DMS53 treated with DMSO at 0.1 percent for 48 hours (cell line): ENCODE measurements at regions not wholly inside any gene's neighbourhood (a gene's known extent, or its start where the extent isn't known, plus 50 kb on each side); places are given as distances from the start of the nearest gene placed in this dataset.
"Not testable (repeated sequence)": the region's sequence is repeated elsewhere in the genome, so short reads cannot be mapped to it uniquely, and the experiment has no call there.

ENCODE experiments used
- DNase-seq: peaks from one replicate; lab custom pipeline; 2025; ENCODE audit not compliant: unreplicated experiment; lab: John Stamatoyannopoulos, UW

- no peak for DNase-seq
Observed at GRCh38 chr18:39611381-39612100, 2045.9 kb upstream of the CELF4 start.

GRCh38 chr18:39607034-39607433 is 2041.4 kb upstream of the CELF4 start:
- no peak for DNase-seq

DNA sequence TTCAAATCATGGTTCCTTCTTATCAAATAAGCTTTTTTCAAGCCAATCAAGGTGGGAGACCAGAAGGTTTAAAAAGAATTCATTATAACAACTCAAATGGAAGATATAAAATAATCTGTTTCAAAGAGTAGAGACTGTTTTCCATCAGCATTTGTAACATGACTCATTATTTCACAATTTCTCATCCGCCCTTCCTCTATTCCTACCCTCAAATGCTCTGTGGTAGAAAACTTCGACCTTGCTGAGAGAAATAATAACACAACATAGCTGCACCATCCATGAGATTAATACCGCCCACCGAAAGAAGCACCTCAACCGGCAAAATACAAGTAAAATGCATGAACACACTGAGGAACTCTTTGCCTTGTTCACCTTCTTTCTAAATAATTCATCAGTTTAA is 2039.2 kb upstream of the CELF4 start:
- no peak for DNase-seq

DNA sequence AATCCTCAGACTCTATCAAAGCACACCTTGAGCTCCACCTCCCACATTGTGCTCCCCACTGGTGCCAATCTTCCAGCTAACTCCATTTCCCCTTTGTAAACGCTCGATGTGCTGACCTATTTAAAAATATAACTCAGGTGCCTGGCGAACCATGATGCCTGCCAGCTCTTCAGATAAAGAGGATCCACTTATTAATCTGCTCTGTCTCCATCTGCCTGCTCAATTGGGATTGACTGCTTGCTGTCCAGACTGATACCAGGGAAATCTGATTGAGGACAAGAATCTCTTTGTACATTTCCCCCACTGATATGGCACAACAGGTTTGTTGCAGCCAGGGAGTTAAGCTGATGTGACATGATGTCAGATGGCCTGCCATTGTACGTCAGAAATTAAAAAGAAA is 2036.5 kb upstream of the CELF4 start:
- no peak for DNase-seq

DNA sequence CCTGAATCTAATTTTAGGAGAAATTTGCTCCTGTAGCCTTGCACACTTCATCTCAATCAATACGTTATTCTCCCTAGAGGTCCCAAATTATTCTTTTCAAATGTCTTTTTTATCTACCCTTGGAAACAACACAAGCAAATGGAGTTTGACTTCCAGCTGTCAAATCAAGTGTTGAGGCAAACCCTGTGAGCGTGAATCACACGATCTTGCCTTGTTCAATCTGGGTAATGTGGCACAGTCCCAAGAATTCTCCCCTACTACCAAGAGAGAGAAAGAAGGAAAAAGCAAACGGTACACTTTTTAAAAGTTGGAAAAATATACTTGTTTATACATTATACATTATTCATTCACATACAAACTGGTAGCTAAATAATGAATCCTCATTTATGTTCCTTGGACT is 2035.3 kb upstream of the CELF4 start:
- no peak for DNase-seq

- no peak for DNase-seq
Observed at GRCh38 chr18:39599251-39599650, 2033.7 kb upstream of the CELF4 start.

- no peak for DNase-seq
Observed at GRCh38 chr18:39596891-39597290, 2031.3 kb upstream of the CELF4 start.

GRCh38 chr18:39596221-39596620 is 2030.6 kb upstream of the CELF4 start:
- DNase-seq = no peak

GRCh38 chr18:39594206-39594605 is 2028.6 kb upstream of the CELF4 start:
- DNase-seq = no peak

DNA sequence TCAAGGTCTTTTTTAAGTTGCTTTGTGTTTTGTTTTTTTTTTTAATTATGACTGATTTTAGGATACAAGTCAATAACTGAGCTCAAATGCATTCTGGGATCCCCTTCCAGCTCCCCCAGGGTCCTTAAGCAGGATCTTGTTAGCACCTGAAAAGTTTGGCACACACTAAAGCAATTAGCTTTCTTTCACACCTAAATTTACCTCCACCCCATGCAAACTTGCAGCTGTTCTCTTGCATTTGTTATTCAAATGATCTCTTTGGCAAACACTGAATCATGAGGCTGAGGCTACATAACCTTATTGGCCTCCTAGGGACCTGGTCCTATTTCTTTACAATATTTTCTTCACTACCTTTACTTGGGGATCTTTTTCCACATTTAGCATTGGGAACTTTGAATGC is 2026.1 kb upstream of the CELF4 start:
- no peak for DNase-seq

DNA sequence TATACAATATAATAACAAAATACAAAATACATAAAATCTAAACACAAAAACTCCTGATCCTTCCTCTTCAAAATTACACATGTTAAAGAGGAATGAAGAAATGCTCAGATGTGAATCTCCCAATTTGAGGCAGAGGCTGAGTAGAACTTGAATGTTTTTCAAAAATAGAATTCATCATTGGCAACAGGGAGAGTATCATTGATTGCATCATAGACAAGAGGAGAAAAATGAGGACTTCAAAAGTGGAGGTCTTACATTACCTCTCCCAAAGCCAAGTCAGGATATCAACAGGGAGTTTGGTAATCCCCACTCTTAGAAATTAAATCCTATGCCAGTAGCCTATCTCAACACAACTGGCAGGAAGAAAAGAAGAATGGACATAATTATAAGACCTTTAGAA is 2023.9 kb upstream of the CELF4 start:
- no peak for DNase-seq

DNA sequence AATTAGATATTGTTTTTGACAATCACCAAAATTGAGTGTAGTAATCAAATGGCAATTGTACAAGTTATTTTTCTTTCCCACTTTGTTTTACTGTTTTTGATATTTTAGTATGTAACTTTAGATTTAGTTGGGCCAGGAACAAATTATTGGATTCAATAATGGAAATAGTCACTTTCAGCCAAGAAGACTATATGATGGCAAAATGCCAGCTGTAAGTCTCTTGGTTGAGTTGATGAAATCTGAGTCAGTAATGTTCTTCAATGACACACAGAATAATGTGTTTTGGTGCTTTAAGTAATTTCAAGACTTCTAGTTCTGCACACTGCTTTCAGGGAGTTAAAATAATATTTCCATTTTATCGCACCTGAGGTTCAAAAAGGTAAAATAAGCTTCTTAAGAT is 2022.0 kb upstream of the CELF4 start:
- no peak for DNase-seq

DNA sequence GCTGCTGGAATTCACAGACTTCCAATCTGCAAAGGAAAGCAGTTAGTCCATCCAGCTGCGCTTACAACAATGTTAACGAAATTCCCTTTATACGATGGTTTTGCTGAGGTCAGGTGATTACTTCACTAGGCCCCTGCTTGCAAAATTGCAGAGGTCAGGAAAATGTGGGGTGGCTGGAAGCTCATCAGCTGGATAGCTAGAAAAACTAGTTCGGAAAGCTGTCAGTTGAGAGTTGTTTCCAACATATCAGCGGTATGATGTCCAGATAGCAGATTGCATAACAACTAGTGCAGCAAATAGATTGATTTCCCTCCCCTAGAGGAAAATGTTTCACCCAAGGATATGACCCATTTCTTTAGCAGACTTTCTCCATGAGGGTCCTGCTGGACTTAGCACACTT is 2021.1 kb upstream of the CELF4 start:
- DNase-seq = no peak

GRCh38 chr18:39574897-39575296 is 2009.3 kb upstream of the CELF4 start:
- DNase-seq = no peak

DNA sequence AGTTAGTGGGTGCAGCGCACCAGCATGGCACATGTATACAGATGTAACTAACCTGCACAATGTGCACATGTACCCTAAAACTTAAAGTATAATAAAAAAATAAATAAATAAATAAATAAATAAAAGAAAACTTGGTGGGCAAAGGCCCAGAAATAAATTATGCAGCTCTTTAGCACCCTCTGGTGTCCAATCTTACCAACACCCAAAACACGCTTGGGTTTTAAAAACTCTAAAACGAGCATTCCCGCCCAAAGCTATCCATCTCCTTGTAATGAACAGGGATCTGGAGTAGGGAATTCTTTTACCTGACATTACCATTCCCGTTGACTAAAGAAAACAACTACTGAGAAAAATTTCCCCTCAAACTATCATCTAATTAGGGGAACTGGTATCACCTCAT is 2005.9 kb upstream of the CELF4 start:
- no peak for DNase-seq

DNA sequence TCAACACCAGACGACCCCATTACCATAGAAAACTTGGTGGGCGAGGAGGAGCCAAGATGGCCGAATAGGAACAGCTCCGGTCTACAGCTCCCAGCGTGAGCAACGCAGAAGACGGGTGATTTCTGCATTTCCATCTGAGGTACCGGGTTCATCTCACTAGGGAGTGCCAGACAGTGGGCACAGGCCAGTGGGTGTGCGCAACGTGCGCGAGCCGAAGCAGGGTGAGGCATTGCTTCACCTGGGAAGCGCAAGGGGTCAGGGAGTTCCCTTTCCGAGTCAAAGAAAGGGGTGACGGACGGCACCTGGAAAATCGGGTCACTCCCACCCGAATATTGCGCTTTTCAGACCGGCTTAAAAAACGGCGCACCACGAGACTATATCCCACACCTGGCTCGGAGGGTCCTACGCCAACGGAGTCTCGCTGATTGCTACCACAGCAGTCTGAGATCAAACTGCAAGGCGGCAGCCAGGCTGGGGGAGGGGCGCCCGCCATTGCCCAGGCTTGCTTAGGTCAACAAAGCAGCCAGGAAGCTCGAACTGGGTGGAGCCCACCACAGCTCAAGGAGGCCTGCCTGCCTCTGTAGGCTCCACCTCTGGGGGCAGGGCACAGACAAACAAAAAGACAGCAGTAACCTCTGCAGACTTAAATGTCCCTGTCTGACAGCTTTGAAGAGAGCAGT is 2000.1 kb upstream of the CELF4 start:
- not testable (repeated sequence) for DNase-seq

DNA sequence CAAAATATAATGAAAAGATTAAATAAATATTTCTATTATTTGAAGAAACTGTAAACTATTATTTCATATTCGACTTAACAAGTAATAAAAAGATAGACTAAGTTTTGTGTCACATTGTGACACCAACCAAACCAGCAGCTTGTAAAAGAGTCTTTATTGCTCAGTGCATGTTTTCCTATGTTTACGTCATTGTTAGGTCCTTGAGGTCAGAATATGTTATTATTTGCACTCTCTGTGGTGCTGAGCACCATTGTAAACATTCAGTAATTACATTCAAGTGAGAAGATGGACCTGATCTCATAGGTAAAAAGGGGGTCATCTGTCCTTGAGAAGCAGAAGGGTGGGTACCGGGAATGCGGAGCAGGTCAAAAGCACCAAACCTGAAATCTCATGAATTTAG is 1999.1 kb upstream of the CELF4 start:
- peak; percentile 58 for DNase-seq

DNA sequence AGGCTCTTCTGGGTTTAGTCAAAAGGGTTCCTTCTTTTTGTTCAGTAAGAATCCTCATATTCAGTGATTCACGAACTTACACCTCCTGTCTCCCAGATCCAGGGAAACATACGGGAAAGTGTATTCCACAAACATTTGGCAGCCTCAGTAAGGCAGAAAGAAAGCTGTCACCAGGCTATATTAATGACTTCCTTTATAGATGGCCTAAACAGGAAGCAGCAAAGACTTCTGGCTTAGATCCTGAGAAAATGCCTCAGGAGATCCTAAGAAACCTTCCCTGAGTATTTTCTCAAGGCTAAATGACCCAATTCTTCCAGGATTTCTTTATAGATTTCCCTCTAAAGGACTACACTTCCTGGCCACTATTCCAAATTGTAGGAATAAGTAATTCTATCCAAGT is 1995.5 kb upstream of the CELF4 start:
- no peak for DNase-seq

DNA sequence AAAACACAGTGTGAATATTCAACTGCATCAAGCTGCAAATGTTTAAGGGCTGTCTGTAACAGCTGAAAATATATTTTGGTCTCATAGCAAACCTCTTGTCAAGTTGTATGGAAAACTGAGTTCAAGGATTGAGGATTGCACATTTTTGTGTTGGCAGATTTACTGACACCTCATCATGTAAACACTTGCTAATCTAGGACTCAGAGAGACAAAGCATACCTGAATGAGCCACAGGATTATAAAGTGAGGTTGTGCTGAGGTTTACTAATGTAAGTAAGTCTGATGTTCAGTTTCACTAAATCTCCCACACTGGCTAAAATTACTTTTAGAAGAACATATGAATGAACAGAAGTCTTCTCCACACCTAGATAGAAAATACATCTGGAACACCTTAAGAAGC is 1993.1 kb upstream of the CELF4 start:
- no peak for DNase-seq

DNA sequence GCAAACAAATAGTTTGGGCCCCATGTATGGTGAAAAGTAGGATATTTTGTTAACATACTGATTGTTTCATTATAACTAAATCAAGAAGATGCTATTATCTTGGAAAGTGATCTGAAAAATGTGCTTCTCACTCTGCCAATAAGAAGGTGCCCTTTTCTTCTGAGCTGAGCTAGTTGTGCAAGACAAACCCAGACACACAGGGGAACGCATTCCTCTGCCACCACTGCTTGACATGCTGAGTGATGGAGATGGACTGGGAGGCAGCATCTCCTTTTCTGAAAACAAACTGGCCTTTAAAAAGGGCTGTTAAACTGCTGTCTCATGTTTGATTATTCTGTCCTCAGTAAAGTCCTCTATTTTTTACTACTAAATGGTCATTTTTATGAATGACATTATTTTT is 1989.9 kb upstream of the CELF4 start:
- no peak for DNase-seq

- no peak for DNase-seq
Observed at GRCh38 chr18:39550701-39551100, 1985.1 kb upstream of the CELF4 start.

GRCh38 chr18:39549144-39549543 is 1983.5 kb upstream of the CELF4 start:
- no peak for DNase-seq

- no peak for DNase-seq
Observed at GRCh38 chr18:39531659-39532058, 1966.1 kb upstream of the CELF4 start.
